ENCODE measurements at regions not wholly inside any gene's neighbourhood (a gene's known extent, or its start where the extent isn't known, plus 50 kb on each side); places are given as distances from the start of the nearest gene placed in this dataset.

- DNase-seq, result no peak
Observed at GRCh38 chr10:10208196-10208595, 809.5 kb upstream of the CELF2 start.

GRCh38 chr10:10209167-10209566, 808.5 kb upstream of the CELF2 start:
- no peak for DNase-seq

DNA sequence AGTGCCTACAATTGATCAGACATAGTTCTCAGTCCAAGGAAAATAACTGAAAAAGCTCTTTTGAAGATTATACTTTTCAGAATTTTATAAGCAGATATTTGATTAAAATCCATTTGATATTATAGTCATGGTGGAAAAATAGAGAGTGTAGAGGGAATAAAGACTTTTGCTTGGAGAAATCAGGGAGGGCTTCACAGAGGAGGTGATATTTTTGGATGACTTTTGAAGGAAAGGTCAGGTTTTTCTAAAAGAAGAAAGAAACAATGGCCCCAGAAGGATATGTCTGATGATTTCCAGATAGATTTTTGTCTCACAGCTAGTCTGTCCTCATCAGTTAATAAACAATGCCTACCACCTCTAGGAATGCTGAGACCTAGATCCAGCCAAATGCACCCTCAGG, 806.3 kb upstream of the CELF2 start:
- DNase-seq, result no peak

GRCh38 chr10:10213237-10213636, 804.4 kb upstream of the CELF2 start:
- DNase-seq, result no peak

- no peak for DNase-seq
Observed at GRCh38 chr10:10222304-10222841, 795.3 kb upstream of the CELF2 start.

DNA sequence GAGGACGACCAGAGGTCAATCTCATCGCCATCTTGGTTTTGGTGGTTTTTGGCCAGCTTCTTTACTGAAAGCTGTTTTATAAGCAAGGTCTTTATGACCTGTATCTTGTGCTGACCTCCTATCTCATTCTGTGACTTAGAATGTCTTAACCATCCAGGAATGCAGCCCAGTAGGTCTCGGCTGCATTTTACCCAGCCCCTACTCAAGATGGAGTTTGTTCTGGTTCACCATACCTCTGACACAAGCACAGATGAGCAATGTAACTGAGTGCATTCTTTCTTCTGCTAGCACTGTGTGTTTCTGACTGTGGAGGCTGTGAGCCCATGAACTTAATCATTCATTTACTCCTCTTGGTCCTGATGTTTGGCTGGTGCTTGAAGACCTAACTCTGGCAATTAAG, 794.5 kb upstream of the CELF2 start:
- no peak for DNase-seq

GRCh38 chr10:10225136-10225676, 792.5 kb upstream of the CELF2 start:
- no peak for DNase-seq

- DNase-seq, result no peak
Observed at GRCh38 chr10:10233229-10233628, 784.4 kb upstream of the CELF2 start.

DNA sequence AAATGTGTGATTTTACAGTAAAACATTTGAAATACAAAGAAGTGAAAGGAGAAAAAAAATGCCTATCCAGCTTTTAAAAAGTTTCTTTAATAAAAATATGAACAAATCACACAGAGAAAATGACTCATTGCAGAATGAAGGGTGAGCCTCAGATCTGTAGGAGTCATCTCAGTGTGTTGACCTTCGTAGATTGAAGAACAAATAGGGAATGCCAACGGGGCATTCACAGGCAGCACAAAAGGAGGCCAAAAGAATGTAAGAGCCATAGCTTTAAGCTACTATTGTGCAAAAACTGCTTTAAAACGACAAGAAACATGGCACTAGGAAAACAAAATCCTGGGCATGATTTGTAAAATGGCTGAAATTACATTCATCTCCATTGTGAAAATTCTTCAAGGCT, 782.7 kb upstream of the CELF2 start:
- no peak for DNase-seq

DNA sequence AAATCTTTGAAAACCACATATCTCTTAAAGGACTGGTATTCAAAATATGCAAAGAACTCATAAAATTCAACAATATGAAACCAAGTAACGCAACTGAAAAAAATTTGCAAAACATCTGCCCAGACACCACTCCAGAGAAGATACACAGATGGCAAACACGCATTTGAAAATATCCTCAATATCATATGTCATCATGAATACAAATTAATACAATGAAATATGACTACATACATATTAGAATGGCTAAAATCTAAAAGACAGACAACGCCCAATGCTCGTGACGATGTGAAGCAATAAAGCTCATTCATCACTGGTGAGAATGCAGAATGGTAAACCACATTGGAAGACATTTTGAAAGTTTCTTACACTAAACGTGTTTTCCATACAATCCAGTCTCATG, 770.1 kb upstream of the CELF2 start:
- DNase-seq, result no peak

DNA sequence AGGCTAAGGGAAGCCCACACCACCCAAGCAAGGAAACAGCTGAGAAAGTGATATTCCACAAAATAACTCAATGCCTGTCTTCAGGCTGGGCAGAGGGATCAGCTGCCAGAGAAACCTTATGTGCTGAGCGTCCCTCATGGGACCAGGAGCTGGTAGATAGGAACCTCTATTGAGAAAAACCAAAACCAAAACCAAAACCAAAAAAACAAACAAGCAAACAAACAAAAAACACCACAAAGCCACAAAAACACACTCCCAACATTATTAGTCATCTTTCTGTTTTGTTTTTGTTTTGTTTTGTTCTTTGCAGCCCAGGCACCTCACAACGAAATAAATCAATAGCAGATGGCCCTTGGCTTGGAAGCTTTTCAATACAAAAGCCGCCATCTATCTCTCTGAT, 760.8 kb upstream of the CELF2 start:
- no peak for DNase-seq

GRCh38 chr10:10259013-10259412, 758.7 kb upstream of the CELF2 start:
- DNase-seq, result no peak

GRCh38 chr10:10270126-10271050, 747.3 kb upstream of the CELF2 start:
- DNase-seq, result no peak

GRCh38 chr10:10271639-10272192, 746.0 kb upstream of the CELF2 start:
- DNase-seq, result no peak

DNA sequence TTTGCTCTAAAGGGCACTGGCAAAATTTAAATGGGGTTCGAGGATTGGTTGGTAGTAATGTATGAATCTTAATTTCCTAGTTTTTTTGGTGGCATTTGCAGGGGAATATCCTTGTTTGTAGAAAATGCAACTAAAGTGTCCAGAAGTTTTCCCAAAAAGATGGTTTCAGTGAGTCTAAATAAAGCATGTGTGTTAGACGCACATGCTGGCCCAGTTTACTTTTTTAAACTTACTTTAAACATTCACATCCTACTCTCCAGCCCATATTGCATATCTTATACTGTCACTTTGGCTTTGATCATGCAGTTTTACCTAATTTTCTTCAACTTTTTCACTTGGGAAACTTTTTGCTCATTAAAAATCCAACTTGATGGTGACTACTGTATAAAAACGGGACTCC, 744.0 kb upstream of the CELF2 start:
- no peak for DNase-seq

GRCh38 chr10:10279906-10280305, 737.8 kb upstream of the CELF2 start:
- DNase-seq, result no peak

DNA sequence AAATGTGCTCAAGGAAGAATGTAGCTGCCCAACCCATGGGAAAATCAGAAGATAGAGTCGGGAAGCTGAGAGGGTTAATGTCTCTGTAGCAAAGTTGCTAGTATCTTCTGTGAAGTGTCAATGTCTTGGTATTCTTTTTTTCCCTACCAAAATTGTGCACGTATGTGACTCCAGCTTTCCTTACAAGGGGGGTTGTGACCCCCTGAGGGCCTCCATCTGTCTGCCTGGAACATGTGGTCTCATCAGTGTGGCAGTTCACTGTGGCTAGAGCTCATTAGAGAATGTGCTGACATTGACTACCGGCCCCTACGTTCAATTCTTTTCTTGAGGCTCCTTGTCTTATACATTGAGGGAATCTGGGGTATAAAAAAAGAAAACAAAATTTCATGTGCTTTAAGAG, 725.2 kb upstream of the CELF2 start:
- DNase-seq, result no peak

- no peak for DNase-seq
Observed at GRCh38 chr10:10293041-10293440, 724.6 kb upstream of the CELF2 start.

- no peak for DNase-seq
Observed at GRCh38 chr10:10293481-10293951, 724.2 kb upstream of the CELF2 start.

DNA sequence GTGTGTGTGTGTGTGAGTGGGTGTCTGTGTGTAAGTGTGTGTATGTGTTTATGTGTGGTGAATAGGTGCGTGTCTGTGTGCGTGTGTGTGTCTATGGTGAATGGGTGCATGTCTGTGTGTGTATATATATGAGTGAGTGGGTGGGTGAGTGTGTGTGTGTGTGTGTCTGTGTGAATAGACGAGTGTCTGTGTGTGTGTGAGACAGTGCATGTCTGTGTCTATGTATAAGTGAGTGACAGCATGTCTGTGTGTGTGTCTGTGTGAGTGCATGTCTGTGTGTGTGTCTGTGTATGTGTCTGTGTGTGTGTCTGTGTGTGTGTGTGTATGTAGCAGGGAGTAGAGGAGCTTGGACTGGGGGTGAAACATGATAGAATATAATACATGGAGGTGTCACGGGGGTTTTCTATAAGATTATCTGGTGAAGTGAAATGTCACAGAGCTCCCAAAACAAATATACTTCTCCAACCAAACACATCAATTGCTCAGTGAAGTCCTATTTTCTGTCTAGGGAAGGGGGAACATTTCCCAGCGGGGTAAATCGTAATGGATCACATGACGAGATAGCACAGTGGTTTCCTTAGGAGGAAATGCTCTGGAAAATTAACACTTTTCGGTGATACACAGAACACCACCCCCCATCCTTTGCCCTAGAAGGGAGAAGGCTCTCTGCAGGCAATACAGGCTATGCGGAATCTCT, 723.3 kb upstream of the CELF2 start:
- no peak for DNase-seq

- no peak for DNase-seq
Observed at GRCh38 chr10:10294881-10295529, 722.7 kb upstream of the CELF2 start.

DNA sequence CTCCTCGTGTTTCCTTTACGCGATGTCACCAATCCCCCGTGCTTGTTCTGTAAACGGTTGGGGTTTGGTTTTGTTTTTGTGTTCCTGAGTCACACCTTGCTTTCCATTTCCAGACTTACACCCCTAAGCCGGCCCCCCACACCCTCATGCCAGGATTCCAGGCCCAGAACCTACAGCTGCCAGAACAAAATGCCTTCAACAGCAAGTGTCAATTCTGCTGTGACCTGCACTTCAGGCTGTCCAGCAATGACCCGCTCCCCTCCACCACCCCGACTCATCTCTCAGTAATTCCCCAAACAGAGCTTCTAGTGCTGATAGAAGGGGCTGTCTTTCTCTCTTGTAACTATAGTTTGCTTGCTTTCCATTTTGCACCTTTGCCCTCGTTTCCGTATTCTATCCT, 722.1 kb upstream of the CELF2 start:
- DNase-seq, result no peak

- no peak for DNase-seq
Observed at GRCh38 chr10:10302689-10303088, 715.0 kb upstream of the CELF2 start.
